ENCODE measurements at regions not wholly inside any gene's neighbourhood (a gene's known extent, or its start where the extent isn't known, plus 50 kb on each side); places are given as distances from the start of the nearest gene placed in this dataset.

DNA sequence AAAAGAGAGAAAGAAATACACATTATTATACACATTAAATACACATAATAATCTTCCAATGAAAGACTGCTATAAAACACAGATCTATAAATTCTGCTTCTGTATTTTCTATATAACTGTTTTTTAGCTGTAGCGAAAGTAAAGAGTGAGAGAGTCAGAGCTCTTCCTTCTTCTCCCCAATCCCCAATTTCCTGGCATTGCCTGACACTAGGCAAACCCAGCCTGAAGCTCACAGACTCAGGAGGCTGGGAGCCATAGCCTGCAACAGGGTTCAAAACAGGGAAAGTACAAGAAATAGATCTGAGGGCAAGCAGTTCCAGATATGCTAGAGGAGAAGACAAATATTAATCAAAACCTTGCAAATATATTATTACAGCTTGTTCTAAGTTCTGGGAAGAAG lies 201.6 kb downstream of the HNRNPD start:
- no peak overlapping the region for H3K27ac ChIP-seq
- DNase-seq, result no peak
- H3K4me3 ChIP-seq, result no peak overlapping the region
- no peak for TF ChIP-seq CTCF (IDR thresholded peaks at IDR 0.05)
- H3K27me3 ChIP-seq, result no peaks in the 10 kb centered on the region
- no peaks in the 10 kb centered on the region for H3K9me3 ChIP-seq
- H3K9ac ChIP-seq (ENCODE audit: low read depth in 2 of 2, low read length in 2 of 2), result no peak overlapping the region
- no peaks in the 10 kb centered on the region for H3K4me1 ChIP-seq
- intact Hi-C loops (cut with DNase I), result no loop called here
- no peaks in the 10 kb centered on the region for H3K36me3 ChIP-seq

DNA sequence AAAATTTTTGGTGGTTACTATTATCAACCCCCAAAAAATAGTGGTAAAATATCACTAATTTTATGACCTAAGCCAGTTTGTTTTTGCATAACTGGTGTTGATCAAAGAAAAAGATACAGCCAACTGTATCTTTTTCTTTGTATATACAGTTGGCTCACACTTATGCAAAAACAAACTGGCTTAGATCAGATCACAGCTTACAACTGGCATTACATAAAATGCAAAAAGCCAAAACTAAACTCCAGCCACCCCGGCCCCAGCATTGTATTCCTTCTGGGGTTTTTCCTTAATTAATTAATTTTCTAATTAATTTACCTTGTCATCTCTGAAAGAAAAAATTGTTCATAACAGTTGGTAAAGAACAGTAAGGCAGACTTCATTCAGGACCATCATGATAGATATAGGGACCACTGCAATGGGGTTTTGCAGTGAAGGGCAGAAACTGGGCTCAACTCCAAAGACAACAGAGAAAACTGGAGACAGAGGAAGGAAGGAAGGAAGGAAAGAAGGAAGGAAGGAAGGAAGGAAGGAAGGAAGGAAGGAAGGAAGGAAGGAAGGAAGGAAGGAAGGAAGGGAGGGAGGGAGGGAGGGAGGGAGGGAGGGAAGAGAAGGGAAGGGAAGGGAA lies 202.1 kb downstream of the HNRNPD start:
- no peaks in the 10 kb centered on the region for H3K27me3 ChIP-seq
- no peaks in the 10 kb centered on the region for H3K4me1 ChIP-seq
- TF ChIP-seq CTCF (IDR thresholded peaks at IDR 0.05), result no peak
- intact Hi-C loops (cut with DNase I), result no loop called here
- H3K36me3 ChIP-seq, result no peaks in the 10 kb centered on the region
- no peak overlapping the region for H3K4me3 ChIP-seq
- no peak for DNase-seq
- no peak overlapping the region for H3K27ac ChIP-seq
- no peaks in the 10 kb centered on the region for H3K9me3 ChIP-seq
- H3K9ac ChIP-seq (ENCODE audit: low read depth in 2 of 2, low read length in 2 of 2), result no peak overlapping the region

- H3K9ac ChIP-seq (ENCODE audit: low read depth in 2 of 2, low read length in 2 of 2), result no peak overlapping the region
- H3K9me3 ChIP-seq, result no peaks in the 10 kb centered on the region
- H3K27me3 ChIP-seq, result no peaks in the 10 kb centered on the region
- no peaks in the 10 kb centered on the region for H3K36me3 ChIP-seq
- DNase-seq, result no peak
- intact Hi-C loops (cut with DNase I), result no loop called here
- H3K4me3 ChIP-seq, result no peak overlapping the region
- H3K27ac ChIP-seq, result no peak overlapping the region
- TF ChIP-seq CTCF (IDR thresholded peaks at IDR 0.05), result no peak
- H3K4me1 ChIP-seq, result no peaks in the 10 kb centered on the region
Observed at GRCh38 chr4:82149750-82150149, 224.0 kb downstream of the HNRNPD start.

- H3K36me3 ChIP-seq, result no peaks in the 10 kb centered on the region
- intact Hi-C loops (cut with DNase I), result no loop called here
- H3K27me3 ChIP-seq, result no peaks in the 10 kb centered on the region
- H3K9ac ChIP-seq (ENCODE audit: low read depth in 2 of 2, low read length in 2 of 2), result no peak overlapping the region
- H3K27ac ChIP-seq, result no peak overlapping the region
- no peaks in the 10 kb centered on the region for H3K9me3 ChIP-seq
- no peaks in the 10 kb centered on the region for H3K4me1 ChIP-seq
- no peak for DNase-seq
- no peak overlapping the region for H3K4me3 ChIP-seq
- no peak for TF ChIP-seq CTCF (IDR thresholded peaks at IDR 0.05)
Observed at GRCh38 chr4:82145850-82146249, 227.9 kb downstream of the HNRNPD start.

- Histone ChIP-seq H3K27ac (no peak overlapping the region), H3K9me3 (no peaks in the 10 kb centered on the region), H3K27me3 (no peaks in the 10 kb centered on the region), H3K36me3 (no peaks in the 10 kb centered on the region), H3K4me1 (no peaks in the 10 kb centered on the region), H3K4me3 (no peak overlapping the region), H3K9ac (ENCODE audit: low read depth in 2 of 2, low read length in 2 of 2) (no peak overlapping the region)
- TF ChIP-seq CTCF (IDR thresholded peaks at IDR 0.05), result no peak
- intact Hi-C loops (cut with DNase I), result no loop called here
- DNase-seq, result no peak
Observed at GRCh38 chr4:82140422-82140821, 233.4 kb downstream of the HNRNPD start.

Data from colonic mucosa (tissue), 4 donors.